Stimulated activated effector memory CD8-positive, alpha-beta T cell treated with anti-CD3 and anti-CD28 coated beads, Interleukin-12 subunit alpha, Interleukin-12 subunit beta, amount 100 ng/mL, for 72 hours (primary cell): ENCODE measurements at regions not wholly inside any gene's neighbourhood (a gene's known extent, or its start where the extent isn't known, plus 50 kb on each side); places are given as distances from the start of the nearest gene placed in this dataset.

Source experiments
- ATAC-seq: fragments of 150-1000 bp; cut with Tn5 transposase; 2 replicates; pipeline ENCODE4 v1.10.0; 2021
- DNase-seq, 2 donors: peaks; one replicate each; pipeline ENCODE4 v3.0.0; 2021 to 2022; ENCODE audit warnings: low spot score in 2 of 2
- H3K27ac Mint-ChIP-seq: one replicate; pipeline ENCODE4 v1.8.0; 2022; ENCODE audit warnings: mild to moderate bottlenecking, mixed read lengths
- H3K36me3 Mint-ChIP-seq: one replicate; pipeline ENCODE4 v1.8.0; 2022; ENCODE audit warnings: mild to moderate bottlenecking, mixed read lengths
- H3K4me1 Mint-ChIP-seq: one replicate; pipeline ENCODE4 v1.8.0; 2022; ENCODE audit warnings: mixed read lengths
- H3K4me3 Mint-ChIP-seq: one replicate; pipeline ENCODE4 v1.8.0; 2022; ENCODE audit warnings: mild to moderate bottlenecking, mixed read lengths
- H3K9me3 Mint-ChIP-seq: one replicate; pipeline ENCODE4 v1.8.0; 2022; ENCODE audit warnings: mixed read lengths

- Mint-ChIP-seq H3K4me1 (no peaks in the 10 kb centered on the region), H3K4me3 (no peak overlapping the region), H3K27ac (no peak overlapping the region), H3K9me3 (no peaks in the 10 kb centered on the region), H3K36me3 (no peaks in the 10 kb centered on the region)
- DNase-seq (no peak), ATAC-seq (no peak)
These were observed 589.0 kb downstream of the USP25 start for GRCh38 chr21:16318651-16319300.

GRCh38 chr21:16320110-16320509 is 590.3 kb downstream of the USP25 start:
- ATAC-seq = no peak
- no peaks in the 10 kb centered on the region for H3K9me3 Mint-ChIP-seq

GRCh38 chr21:16322454-16322853 is 592.7 kb downstream of the USP25 start:
- ATAC-seq (no peak), DNase-seq (no peak)
- H3K27ac Mint-ChIP-seq = no peak overlapping the region
- H3K9me3 Mint-ChIP-seq = no peaks in the 10 kb centered on the region
- H3K4me1 Mint-ChIP-seq = no peaks in the 10 kb centered on the region
- H3K4me3 Mint-ChIP-seq = no peak overlapping the region
- H3K36me3 Mint-ChIP-seq = no peaks in the 10 kb centered on the region

More at GRCh38 chr21:16320110-16320509, 590.3 kb downstream of the USP25 start:
- Mint-ChIP-seq H3K27ac (no peak overlapping the region), H3K36me3 (no peaks in the 10 kb centered on the region), H3K4me1 (no peaks in the 10 kb centered on the region), H3K4me3 (no peak overlapping the region)
- DNase-seq = no peak

GRCh38 chr21:16323596-16323995 is 593.8 kb downstream of the USP25 start:
- Mint-ChIP-seq H3K27ac (no peak overlapping the region), H3K4me3 (no peak overlapping the region), H3K9me3 (no peaks in the 10 kb centered on the region), H3K36me3 (no peaks in the 10 kb centered on the region), H3K4me1 (no peaks in the 10 kb centered on the region)
- ATAC-seq (no peak), DNase-seq (no peak)

- ATAC-seq = no peak
- no peak for DNase-seq
- Mint-ChIP-seq H3K4me1 (no peaks in the 10 kb centered on the region), H3K4me3 (no peak overlapping the region), H3K27ac (no peak overlapping the region), H3K36me3 (no peaks in the 10 kb centered on the region), H3K9me3 (no peaks in the 10 kb centered on the region)
These were observed 594.8 kb downstream of the USP25 start for GRCh38 chr21:16324630-16325029.

GRCh38 chr21:16330082-16330907 is 600.5 kb downstream of the USP25 start:
- DNase-seq (no peak), ATAC-seq (peak; percentile 71)
- Mint-ChIP-seq H3K9me3 (no peaks in the 10 kb centered on the region), H3K27ac (no peak overlapping the region), H3K4me3 (no peak overlapping the region), H3K4me1 (no peaks in the 10 kb centered on the region), H3K36me3 (no peaks in the 10 kb centered on the region)

GRCh38 chr21:16330908-16331268 is 601.1 kb downstream of the USP25 start:
- ATAC-seq = no peak
- no peak overlapping the region for H3K4me3 Mint-ChIP-seq

GRCh38 chr21:16337266-16337665 is 607.5 kb downstream of the USP25 start:
- Mint-ChIP-seq H3K4me1 (no peaks in the 10 kb centered on the region), H3K4me3 (no peak overlapping the region), H3K9me3 (no peaks in the 10 kb centered on the region), H3K36me3 (no peaks in the 10 kb centered on the region), H3K27ac (no peak overlapping the region)
- DNase-seq (no peak), ATAC-seq (no peak)

More at GRCh38 chr21:16330908-16331268, 601.1 kb downstream of the USP25 start:
- H3K9me3 Mint-ChIP-seq = no peaks in the 10 kb centered on the region
- H3K4me1 Mint-ChIP-seq = no peaks in the 10 kb centered on the region
- no peak for DNase-seq
- H3K27ac Mint-ChIP-seq = no peak overlapping the region
- H3K36me3 Mint-ChIP-seq = no peaks in the 10 kb centered on the region

- ATAC-seq (no peak), DNase-seq (no peak)
- H3K9me3 Mint-ChIP-seq = no peaks in the 10 kb centered on the region
- no peaks in the 10 kb centered on the region for H3K4me1 Mint-ChIP-seq
- H3K4me3 Mint-ChIP-seq = no peak overlapping the region
- H3K27ac Mint-ChIP-seq = no peak overlapping the region
- H3K36me3 Mint-ChIP-seq = no peaks in the 10 kb centered on the region
These were observed 613.1 kb downstream of the USP25 start for GRCh38 chr21:16342932-16343331.

GRCh38 chr21:16343776-16344175 is 614.0 kb downstream of the USP25 start:
- no peaks in the 10 kb centered on the region for H3K4me1 Mint-ChIP-seq
- ATAC-seq (no peak), DNase-seq (no peak)
- H3K27ac Mint-ChIP-seq = no peak overlapping the region
- H3K4me3 Mint-ChIP-seq = no peak overlapping the region
- no peaks in the 10 kb centered on the region for H3K36me3 Mint-ChIP-seq
- no peaks in the 10 kb centered on the region for H3K9me3 Mint-ChIP-seq

GRCh38 chr21:16345757-16346156 is 616.0 kb downstream of the USP25 start:
- Mint-ChIP-seq H3K27ac (no peak overlapping the region), H3K4me3 (no peak overlapping the region)
- DNase-seq = no peak

GRCh38 chr21:16347223-16347622 is 617.4 kb downstream of the USP25 start:
- H3K4me1 Mint-ChIP-seq = no peaks in the 10 kb centered on the region
- no peaks in the 10 kb centered on the region for H3K36me3 Mint-ChIP-seq
- ATAC-seq = no peak
- no peak overlapping the region for H3K27ac Mint-ChIP-seq
- no peak for DNase-seq
- H3K4me3 Mint-ChIP-seq = no peak overlapping the region
- H3K9me3 Mint-ChIP-seq = no peaks in the 10 kb centered on the region

More at GRCh38 chr21:16345757-16346156, 616.0 kb downstream of the USP25 start:
- no peaks in the 10 kb centered on the region for H3K9me3 Mint-ChIP-seq
- no peaks in the 10 kb centered on the region for H3K4me1 Mint-ChIP-seq
- no peaks in the 10 kb centered on the region for H3K36me3 Mint-ChIP-seq
- ATAC-seq = no peak

GRCh38 chr21:16353764-16354163 is 624.0 kb downstream of the USP25 start:
- Mint-ChIP-seq H3K27ac (no peak overlapping the region), H3K36me3 (no peaks in the 10 kb centered on the region), H3K4me3 (no peak overlapping the region), H3K9me3 (peaks cover 4% of the 10 kb centered on the region), H3K4me1 (no peaks in the 10 kb centered on the region)
- no peak for ATAC-seq
- no peak for DNase-seq

- H3K36me3 Mint-ChIP-seq = no peaks in the 10 kb centered on the region
- no peak overlapping the region for H3K4me3 Mint-ChIP-seq
- no peaks in the 10 kb centered on the region for H3K4me1 Mint-ChIP-seq
- no peaks in the 10 kb centered on the region for H3K9me3 Mint-ChIP-seq
- DNase-seq (no peak), ATAC-seq (no peak)
- no peak overlapping the region for H3K27ac Mint-ChIP-seq
These were observed 628.2 kb downstream of the USP25 start for GRCh38 chr21:16357994-16358393.

GRCh38 chr21:16358784-16359183 is 629.0 kb downstream of the USP25 start:
- no peaks in the 10 kb centered on the region for H3K9me3 Mint-ChIP-seq
- no peaks in the 10 kb centered on the region for H3K36me3 Mint-ChIP-seq
- ATAC-seq (no peak), DNase-seq (no peak)
- H3K27ac Mint-ChIP-seq = no peak overlapping the region
- no peak overlapping the region for H3K4me3 Mint-ChIP-seq
- H3K4me1 Mint-ChIP-seq = no peaks in the 10 kb centered on the region

GRCh38 chr21:16363100-16363499 is 633.3 kb downstream of the USP25 start:
- no peaks in the 10 kb centered on the region for H3K9me3 Mint-ChIP-seq
- no peak for DNase-seq

More at GRCh38 chr21:16363100-16363499, 633.3 kb downstream of the USP25 start:
- Mint-ChIP-seq H3K4me1 (no peaks in the 10 kb centered on the region), H3K27ac (no peak overlapping the region), H3K4me3 (no peak overlapping the region), H3K36me3 (no peaks in the 10 kb centered on the region)
- ATAC-seq = no peak
